Endothelial cell (in vitro differentiated cells): ENCODE measurements at regions not wholly inside any gene's neighbourhood (a gene's known extent, or its start where the extent isn't known, plus 50 kb on each side); places are given as distances from the start of the nearest gene placed in this dataset.

Source experiments
- DNase-seq: peaks from one replicate; pipeline ENCODE4 v3.0.0; 2021; ENCODE audit warnings: low spot score
- H3K27ac Mint-ChIP-seq: one replicate; pipeline ENCODE4 v1.8.0; 2021; ENCODE audit warnings: mixed read lengths, inconsistent platforms; ENCODE audit not compliant: unreplicated experiment
- H3K27me3 Mint-ChIP-seq: one replicate; pipeline ENCODE4 v1.8.0; 2021; ENCODE audit warnings: mild to moderate bottlenecking, moderate library complexity, mixed read lengths, inconsistent platforms; ENCODE audit not compliant: unreplicated experiment
- H3K36me3 Mint-ChIP-seq: one replicate; pipeline ENCODE4 v1.8.0; 2021; ENCODE audit warnings: mild to moderate bottlenecking, low read depth, mixed read lengths, inconsistent platforms; ENCODE audit not compliant: unreplicated experiment
- H3K4me1 Mint-ChIP-seq: one replicate; pipeline ENCODE4 v1.8.0; 2021; ENCODE audit warnings: mild to moderate bottlenecking, mixed read lengths, inconsistent platforms; ENCODE audit not compliant: unreplicated experiment
- H3K4me3 Mint-ChIP-seq: one replicate; pipeline ENCODE4 v1.8.0; 2021; ENCODE audit warnings: mild to moderate bottlenecking, mixed read lengths, inconsistent platforms; ENCODE audit not compliant: unreplicated experiment
- H3K9me3 Mint-ChIP-seq: one replicate; pipeline ENCODE4 v1.8.0; 2021; ENCODE audit warnings: mixed read lengths, inconsistent platforms; ENCODE audit not compliant: unreplicated experiment
- CTCF ChIP-seq: fragments of 200-600 bp; sonication (generic); IDR thresholded peaks from one replicate; pipeline ENCODE4 v1.5.0; 2021; ENCODE audit warnings: antibody characterized with exemption; ENCODE audit not compliant: unreplicated experiment

DNA sequence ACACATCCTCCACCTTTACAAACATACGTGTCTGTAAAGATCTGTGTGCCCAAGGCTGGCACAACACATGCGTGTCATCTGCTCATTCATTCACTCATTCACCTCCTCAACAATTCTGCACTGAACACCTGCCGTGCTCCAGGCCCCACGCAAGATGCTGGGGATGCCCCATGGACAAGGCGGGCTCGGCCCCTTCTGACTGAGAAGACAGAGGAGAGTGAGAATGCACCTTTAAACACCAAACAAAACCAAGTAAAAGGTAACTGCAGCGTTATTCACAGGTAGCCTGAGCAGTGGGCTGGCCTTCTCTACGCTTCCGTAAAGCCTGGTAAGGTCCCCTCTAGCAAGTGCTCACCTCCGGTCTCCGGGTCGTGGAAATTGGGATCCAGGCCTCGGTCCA is 142.8 kb downstream of the SHANK2 start:
- TF ChIP-seq CTCF = no peak
- no peak overlapping the region for H3K4me3 Mint-ChIP-seq
- H3K27ac Mint-ChIP-seq = no peak overlapping the region
- DNase-seq = no peak
- H3K36me3 Mint-ChIP-seq = peaks cover 6% of the 10 kb centered on the region
- no peaks in the 10 kb centered on the region for H3K4me1 Mint-ChIP-seq
- H3K27me3 Mint-ChIP-seq = peaks cover 4% of the 10 kb centered on the region
- H3K9me3 Mint-ChIP-seq = no peaks in the 10 kb centered on the region

GRCh38 chr11:71109186-71109585 is 143.2 kb downstream of the SHANK2 start:
- H3K27me3 Mint-ChIP-seq = peaks cover 4% of the 10 kb centered on the region
- H3K27ac Mint-ChIP-seq = no peak overlapping the region
- no peak for TF ChIP-seq CTCF
- DNase-seq = no peak
- H3K9me3 Mint-ChIP-seq = no peaks in the 10 kb centered on the region
- peaks cover 4% of the 10 kb centered on the region for H3K36me3 Mint-ChIP-seq
- H3K4me1 Mint-ChIP-seq = no peaks in the 10 kb centered on the region
- H3K4me3 Mint-ChIP-seq = no peak overlapping the region

- H3K9me3 Mint-ChIP-seq = no peaks in the 10 kb centered on the region
- no peak overlapping the region for H3K4me3 Mint-ChIP-seq
- no peak for TF ChIP-seq CTCF
- H3K27ac Mint-ChIP-seq = no peak overlapping the region
- peaks cover 4% of the 10 kb centered on the region for H3K27me3 Mint-ChIP-seq
- H3K4me1 Mint-ChIP-seq = no peaks in the 10 kb centered on the region
- peaks cover 4% of the 10 kb centered on the region for H3K36me3 Mint-ChIP-seq
- DNase-seq = no peak
These were observed 144.1 kb downstream of the SHANK2 start for GRCh38 chr11:71108013-71108865.

- H3K4me3 Mint-ChIP-seq = no peak overlapping the region
- H3K27ac Mint-ChIP-seq = no peak overlapping the region
- DNase-seq = no peak
- H3K9me3 Mint-ChIP-seq = no peaks in the 10 kb centered on the region
- no peaks in the 10 kb centered on the region for H3K36me3 Mint-ChIP-seq
- no peaks in the 10 kb centered on the region for H3K4me1 Mint-ChIP-seq
- TF ChIP-seq CTCF = no peak
- peaks cover 1% of the 10 kb centered on the region for H3K27me3 Mint-ChIP-seq
These were observed 145.7 kb downstream of the SHANK2 start for GRCh38 chr11:71106671-71107070.

- Mint-ChIP-seq H3K36me3 (no peaks in the 10 kb centered on the region), H3K4me3 (no peak overlapping the region), H3K4me1 (no peaks in the 10 kb centered on the region), H3K27ac (no peak overlapping the region), H3K27me3 (peaks cover 1% of the 10 kb centered on the region), H3K9me3 (no peaks in the 10 kb centered on the region)
- TF ChIP-seq CTCF = no peak
- DNase-seq = no peak
These were observed 149.1 kb downstream of the SHANK2 start for GRCh38 chr11:71103266-71103665.
